ENCODE measurements at regions not wholly inside any gene's neighbourhood (a gene's known extent, or its start where the extent isn't known, plus 50 kb on each side); places are given as distances from the start of the nearest gene placed in this dataset.

DNA sequence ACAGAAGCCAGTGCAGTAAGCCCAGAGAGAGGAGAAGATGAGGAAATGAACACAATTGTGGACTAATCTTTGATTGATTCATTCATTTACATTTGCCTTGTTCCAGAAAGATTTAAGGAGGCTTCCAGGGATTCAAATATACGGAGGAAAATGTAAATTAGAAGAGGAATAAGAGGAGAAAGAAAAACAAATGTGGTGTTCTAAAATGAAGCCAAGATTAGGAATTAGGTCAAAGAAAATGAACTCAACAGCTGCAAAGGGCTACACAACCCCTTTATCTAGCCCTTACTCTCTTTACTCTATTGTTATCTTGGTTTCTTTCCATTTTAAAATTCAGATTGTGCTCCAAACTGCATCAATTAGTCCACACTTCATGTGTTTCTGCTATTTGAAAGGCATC lies 196.8 kb downstream of the SPATA18 start:
- no peaks in the 10 kb centered on the region for H3K9me1 ChIP-seq (ENCODE audit: control insufficient read depth, insufficient read depth, low read length)
- in situ Hi-C loops (cut with MboI) (no loop called here), intact Hi-C loops (cut with micrococcal nuclease) (no loop called here)
- WGBS (ENCODE audit: insufficient coverage, low coverage, missing lambda C conversion rate) = 0% methylated on average over 1 of the region's 1 CpG
- no peak overlapping the region for H3K9ac ChIP-seq (ENCODE audit: insufficient read depth in 1 of 2, low read depth in 2 of 2, low read length in 2 of 2)
- no peak overlapping the region for H3K4me2 ChIP-seq (ENCODE audit: insufficient read depth, low read length)
- H3K36me3 ChIP-seq (ENCODE audit: control insufficient read depth, insufficient read depth, low read length) = no peaks in the 10 kb centered on the region
- H2AFZ ChIP-seq (ENCODE audit: low read depth, low read length) = no peak overlapping the region
- no peak for ATAC-seq
- H3K27ac ChIP-seq (ENCODE audit: extremely low read depth, low read depth, low read length) = no peak overlapping the region
- ChIA-PET POLR2A (no interaction called here), CTCF (ENCODE audit: low intra/inter-chr PET ratio) (no interaction called here)
- no peaks in the 10 kb centered on the region for H4K20me1 ChIP-seq (replicated peaks; ENCODE audit: control insufficient read depth, insufficient read depth, low read length)
- DNase-seq (ENCODE audit: extremely low read depth in 1 of 4, low spot score in 3 of 4) = no peak
- H3K9me3 ChIP-seq (replicated peaks; ENCODE audit: control insufficient read depth, insufficient read depth, low read depth, low read length) = no peaks in the 10 kb centered on the region
- no peak for TF ChIP-seq LCOR (CRISPR knock-in tag; IDR thresholded peaks at IDR 0.05)
- no peak for TF ChIP-seq ZEB2 (IDR thresholded peaks at IDR 0.05)
- no peak for TF ChIP-seq PTRF (tag; IDR thresholded peaks at IDR 0.05)
- TF ChIP-seq MTA1 (IDR thresholded peaks at IDR 0.05; ENCODE audit: borderline replicate concordance) = no peak
- no peak for TF ChIP-seq ATF1 (CRISPR knock-in tag; IDR thresholded peaks at IDR 0.05)
- TF ChIP-seq ATF1 (tag; IDR thresholded peaks at IDR 0.05) = no peak
- TF ChIP-seq PHB2 (IDR thresholded peaks at IDR 0.05; ENCODE audit: low read depth) = no peak
- no peak for TF ChIP-seq EGR1 (conservative IDR thresholded peaks at IDR 0.05)
- no peak for TF ChIP-seq BCL6 (CRISPR knock-in tag; IDR thresholded peaks at IDR 0.05)
- TF ChIP-seq, protein P1, sequence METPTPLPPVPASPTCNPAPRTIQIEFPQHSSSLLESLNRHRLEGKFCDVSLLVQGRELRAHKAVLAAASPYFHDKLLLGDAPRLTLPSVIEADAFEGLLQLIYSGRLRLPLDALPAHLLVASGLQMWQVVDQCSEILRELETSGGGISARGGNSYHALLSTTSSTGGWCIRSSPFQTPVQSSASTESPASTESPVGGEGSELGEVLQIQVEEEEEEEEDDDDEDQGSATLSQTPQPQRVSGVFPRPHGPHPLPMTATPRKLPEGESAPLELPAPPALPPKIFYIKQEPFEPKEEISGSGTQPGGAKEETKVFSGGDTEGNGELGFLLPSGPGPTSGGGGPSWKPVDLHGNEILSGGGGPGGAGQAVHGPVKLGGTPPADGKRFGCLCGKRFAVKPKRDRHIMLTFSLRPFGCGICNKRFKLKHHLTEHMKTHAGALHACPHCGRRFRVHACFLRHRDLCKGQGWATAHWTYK (CRISPR knock-in tag; IDR thresholded peaks at IDR 0.05) = no peak
- TF ChIP-seq SRF (CRISPR knock-in tag; IDR thresholded peaks at IDR 0.05) = no peak
- TF ChIP-seq, protein P2, sequence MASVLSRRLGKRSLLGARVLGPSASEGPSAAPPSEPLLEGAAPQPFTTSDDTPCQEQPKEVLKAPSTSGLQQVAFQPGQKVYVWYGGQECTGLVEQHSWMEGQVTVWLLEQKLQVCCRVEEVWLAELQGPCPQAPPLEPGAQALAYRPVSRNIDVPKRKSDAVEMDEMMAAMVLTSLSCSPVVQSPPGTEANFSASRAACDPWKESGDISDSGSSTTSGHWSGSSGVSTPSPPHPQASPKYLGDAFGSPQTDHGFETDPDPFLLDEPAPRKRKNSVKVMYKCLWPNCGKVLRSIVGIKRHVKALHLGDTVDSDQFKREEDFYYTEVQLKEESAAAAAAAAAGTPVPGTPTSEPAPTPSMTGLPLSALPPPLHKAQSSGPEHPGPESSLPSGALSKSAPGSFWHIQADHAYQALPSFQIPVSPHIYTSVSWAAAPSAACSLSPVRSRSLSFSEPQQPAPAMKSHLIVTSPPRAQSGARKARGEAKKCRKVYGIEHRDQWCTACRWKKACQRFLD (CRISPR knock-in tag; IDR thresholded peaks at IDR 0.05) = no peak
- no peak for TF ChIP-seq SIN3A (IDR thresholded peaks at IDR 0.05; ENCODE audit: borderline replicate concordance in 2 of 2, control insufficient read depth in 1 of 2, low read depth in 2 of 2, low read length in 2 of 2)
- TF ChIP-seq, protein P3, sequence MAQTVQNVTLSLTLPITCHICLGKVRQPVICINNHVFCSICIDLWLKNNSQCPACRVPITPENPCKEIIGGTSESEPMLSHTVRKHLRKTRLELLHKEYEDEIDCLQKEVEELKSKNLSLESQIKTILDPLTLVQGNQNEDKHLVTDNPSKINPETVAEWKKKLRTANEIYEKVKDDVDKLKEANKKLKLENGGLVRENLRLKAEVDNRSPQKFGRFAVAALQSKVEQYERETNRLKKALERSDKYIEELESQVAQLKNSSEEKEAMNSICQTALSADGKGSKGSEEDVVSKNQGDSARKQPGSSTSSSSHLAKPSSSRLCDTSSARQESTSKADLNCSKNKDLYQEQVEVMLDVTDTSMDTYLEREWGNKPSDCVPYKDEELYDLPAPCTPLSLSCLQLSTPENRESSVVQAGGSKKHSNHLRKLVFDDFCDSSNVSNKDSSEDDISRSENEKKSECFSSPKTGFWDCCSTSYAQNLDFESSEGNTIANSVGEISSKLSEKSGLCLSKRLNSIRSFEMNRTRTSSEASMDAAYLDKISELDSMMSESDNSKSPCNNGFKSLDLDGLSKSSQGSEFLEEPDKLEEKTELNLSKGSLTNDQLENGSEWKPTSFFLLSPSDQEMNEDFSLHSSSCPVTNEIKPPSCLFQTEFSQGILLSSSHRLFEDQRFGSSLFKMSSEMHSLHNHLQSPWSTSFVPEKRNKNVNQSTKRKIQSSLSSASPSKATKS (CRISPR knock-in tag; IDR thresholded peaks at IDR 0.05) = no peak
- no peak for TF ChIP-seq SUPT5H (IDR thresholded peaks at IDR 0.05)
- TF ChIP-seq FOXJ3 (CRISPR knock-in tag; IDR thresholded peaks at IDR 0.05) = no peak
- no peaks in the 10 kb centered on the region for H3K79me2 ChIP-seq (ENCODE audit: control insufficient read depth, insufficient read depth, low read length)
- no peaks in the 10 kb centered on the region for H3K4me1 ChIP-seq (replicated peaks in 1 of 2; ENCODE audit: control insufficient read depth in 2 of 2, insufficient read depth in 2 of 2, low read length in 2 of 2)
- no peak overlapping the region for H3K4me3 ChIP-seq
- no peaks in the 10 kb centered on the region for H3K27me3 ChIP-seq (ENCODE audit: control insufficient read depth in 2 of 2, insufficient read depth in 2 of 2, low read length in 2 of 2)
- no peak for FAIRE-seq
- BruUV-seq (replicated peaks) = no TSS peak
